HG03045 (cell line): ENCODE measurements at regions not wholly inside any gene's neighbourhood (a gene's known extent, or its start where the extent isn't known, plus 50 kb on each side); places are given as distances from the start of the nearest gene placed in this dataset.

ENCODE experiments used
- ATAC-seq: cut with Tn5 transposase; IDR thresholded peaks from one replicate; pipeline ENCODE4 v1.9.1; 2021; ENCODE audit warnings: mild to moderate bottlenecking, moderate library complexity; ENCODE audit not compliant: unreplicated experiment

- ATAC-seq: no peak
Observed at GRCh38 chr10:78898341-78899097, 170.2 kb upstream of the ZMIZ1 start.

- no peak for ATAC-seq
Observed at GRCh38 chr10:78899098-78899754, 169.5 kb upstream of the ZMIZ1 start.

DNA sequence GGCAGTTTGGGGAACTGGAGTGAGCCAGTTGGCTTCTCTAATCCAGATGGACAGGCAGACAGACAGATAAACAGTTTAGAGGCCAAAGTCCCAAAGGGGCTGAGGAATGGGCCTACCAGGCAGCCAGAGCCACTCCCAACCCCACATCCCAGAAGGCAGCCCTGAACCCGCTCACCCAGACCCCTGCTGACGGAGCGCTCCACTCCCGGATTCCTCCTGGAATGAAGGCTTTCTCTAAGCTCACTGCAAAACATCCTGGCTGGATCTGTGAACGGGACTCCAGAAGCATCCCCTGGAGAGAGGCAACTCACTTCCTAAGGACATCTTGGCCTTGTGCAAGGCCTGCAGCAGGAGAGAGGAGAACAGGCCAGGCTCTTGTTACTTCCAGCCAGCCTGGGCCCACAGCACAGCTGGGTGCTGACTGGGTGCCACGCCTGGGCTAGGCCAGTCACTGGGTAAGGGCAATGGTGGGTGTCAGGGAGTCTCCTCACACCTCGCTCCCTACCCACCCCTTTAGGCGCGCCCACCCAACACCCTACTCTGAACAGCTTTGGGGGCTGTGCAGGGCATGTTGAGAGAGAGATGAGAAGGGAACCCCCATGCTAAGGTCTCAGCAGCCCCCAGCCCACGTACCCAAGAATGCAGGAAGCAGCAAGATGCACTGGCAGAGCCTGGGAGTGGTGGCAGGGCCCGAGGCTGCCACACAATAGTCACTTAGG, 168.6 kb upstream of the ZMIZ1 start:
- no peak for ATAC-seq

- ATAC-seq: no peak
Observed at GRCh38 chr10:78900715-78901430, 167.9 kb upstream of the ZMIZ1 start.

DNA sequence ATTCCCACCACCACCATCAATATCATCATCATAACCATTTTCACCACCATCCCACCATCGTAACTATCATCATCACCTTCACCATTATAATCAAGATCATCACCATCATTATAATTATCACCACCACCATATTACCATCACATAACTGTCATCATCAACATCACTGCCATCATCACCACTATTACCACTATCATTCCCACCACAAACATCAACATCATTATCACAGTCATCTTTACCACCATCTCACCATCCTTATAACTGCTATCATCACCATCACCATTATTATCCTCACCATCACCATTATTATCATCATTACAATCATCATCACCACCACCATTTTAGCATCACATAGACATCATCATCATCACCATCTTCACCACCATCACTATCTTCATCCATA, 167.1 kb upstream of the ZMIZ1 start:
- ATAC-seq: no peak

DNA sequence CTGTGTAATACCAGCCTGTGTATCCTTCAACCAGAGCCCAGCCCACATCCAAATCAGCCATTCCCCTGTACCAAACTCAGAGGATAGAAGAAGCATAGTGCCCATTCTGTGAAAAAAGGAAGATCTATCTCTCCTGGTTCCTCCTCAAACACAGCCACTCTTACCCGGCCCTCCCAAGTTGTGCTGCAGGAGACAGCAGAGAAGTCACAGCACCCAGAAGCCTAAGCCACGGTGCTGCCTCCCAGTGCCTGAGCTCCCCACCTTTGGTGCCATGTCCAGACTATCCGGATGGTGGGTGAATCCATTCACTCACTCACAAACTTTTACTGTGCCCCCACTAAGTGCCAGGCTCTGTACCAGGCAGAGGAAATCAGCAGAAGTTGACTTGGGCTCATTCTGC, 166.0 kb upstream of the ZMIZ1 start:
- no peak for ATAC-seq

DNA sequence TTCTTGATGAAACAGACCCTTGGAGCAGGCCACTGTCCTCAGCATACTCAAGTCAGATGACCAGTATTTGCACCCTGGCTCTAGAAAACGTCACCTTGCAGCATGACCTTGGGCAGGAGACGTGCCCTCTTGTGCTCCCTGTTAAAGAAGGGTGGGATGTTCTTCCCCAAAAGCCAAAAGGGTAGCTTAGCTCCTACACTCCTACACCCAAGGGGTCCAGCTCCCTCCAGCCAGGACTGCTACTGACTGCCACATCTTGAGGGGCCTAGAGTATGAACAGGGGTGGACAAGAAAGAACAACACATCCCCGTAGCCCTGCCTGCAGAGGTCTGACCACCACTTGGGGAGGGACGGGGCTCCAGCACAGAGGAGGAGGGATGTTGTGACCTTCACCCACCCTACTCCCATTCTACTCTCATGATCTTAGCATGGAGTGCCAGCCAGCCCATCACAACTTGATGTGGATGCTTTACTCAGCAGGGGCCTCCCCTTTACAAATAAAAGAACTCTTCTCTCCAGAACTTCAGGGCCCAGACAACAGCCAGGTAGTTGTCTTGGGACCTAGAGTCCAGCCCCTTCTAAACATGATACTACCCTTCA, 165.3 kb upstream of the ZMIZ1 start:
- no peak for ATAC-seq

DNA sequence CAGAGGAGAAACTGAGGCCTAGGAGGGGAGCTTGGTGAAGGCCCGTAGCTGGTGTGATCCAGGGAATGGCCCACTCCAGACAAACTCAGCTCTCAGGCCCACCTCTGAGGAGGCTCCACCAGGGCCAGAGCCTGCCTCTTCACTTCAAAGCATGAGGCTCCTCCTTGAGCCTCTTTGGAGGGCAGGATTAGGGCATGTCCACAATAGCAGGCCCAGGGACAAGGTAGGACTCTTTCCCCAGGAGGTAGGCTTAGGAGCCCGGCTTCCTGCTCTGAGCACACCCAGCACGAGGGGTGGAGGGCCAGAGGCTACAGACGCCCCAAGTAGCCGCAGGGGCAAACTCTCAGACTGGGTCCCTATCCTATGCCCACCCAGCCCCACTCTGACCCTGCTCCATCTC, 164.6 kb upstream of the ZMIZ1 start:
- ATAC-seq: no peak

- ATAC-seq: no peak
Observed at GRCh38 chr10:78905015-78905956, 163.5 kb upstream of the ZMIZ1 start.

DNA sequence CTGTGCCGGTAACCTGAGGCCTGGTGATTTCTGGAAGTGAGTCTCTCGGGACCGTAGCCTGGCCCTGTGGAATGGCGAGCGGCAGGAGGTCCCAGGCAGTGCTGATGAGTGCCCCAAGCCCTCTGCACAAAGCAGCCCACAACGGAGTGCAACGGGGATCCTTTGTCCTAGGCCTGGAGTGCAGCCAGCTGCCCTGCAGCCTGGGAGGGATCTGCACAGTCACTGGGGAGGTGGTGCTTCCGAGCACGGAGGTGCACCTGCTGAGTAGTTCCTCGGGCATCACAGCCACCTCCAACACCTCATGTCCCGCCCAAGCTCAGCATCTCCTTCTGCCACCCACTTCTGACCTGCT, 162.8 kb upstream of the ZMIZ1 start:
- ATAC-seq: no peak

DNA sequence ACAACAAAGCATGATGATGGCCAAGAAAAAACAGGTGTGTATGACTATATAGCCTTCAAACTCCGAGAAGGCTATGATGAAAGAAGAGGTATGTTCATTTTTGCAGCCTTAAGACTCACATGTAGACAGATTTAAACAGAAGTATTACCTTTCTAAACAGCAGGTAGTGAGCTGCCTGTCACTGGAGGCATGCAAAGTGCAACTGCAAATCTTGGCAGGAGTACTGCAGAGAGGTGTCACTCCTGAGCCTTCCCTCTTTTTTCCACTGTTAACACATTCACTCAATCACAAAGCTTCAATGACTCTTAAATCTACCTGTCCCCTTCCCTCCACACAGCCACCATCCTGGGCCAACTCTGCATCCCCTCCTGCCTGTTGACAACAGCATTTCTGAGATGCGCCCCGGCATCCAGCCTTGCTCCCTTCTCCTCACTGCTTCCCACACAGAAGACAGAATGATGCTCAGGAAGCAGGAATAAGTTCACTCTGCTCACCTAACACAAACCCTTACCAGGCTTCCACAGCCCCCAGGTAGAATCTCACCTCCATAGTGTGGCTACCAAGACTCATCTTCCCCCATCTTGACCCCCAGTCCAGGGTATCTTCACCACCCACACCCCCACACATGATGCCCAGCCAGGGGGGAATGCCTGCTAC, 161.9 kb upstream of the ZMIZ1 start:
- no peak for ATAC-seq

DNA sequence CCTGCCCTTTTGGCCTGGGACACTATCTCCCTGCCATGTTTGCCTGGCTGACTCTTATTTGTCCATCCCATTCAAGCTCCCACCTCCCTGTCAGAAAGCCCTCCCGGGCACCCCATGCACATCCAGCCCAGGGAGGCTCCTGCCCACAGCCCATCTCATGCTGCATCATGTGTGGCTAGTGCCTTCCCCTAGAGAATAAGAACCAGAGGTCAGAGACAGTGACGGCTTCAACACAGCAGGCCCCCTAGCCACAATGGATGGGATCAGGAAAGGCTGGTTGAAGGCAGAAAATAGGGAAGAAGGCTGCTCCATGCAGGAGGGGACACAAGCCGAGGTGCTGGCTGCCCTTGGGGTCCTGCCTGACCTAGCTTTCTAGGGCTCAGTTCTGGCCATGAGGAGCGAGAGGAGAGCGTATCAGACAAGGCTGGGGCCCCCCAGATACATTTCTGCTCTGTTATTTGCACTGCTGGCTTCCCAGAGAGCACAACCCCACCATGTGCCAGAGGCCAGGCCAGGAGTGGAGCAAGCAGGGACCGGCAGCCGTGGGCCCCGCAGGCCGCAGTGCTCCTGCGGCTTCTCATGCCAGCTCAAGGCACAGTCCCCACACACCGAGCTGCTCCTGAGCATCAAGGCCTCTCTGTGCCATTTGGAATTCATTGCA, 161.1 kb upstream of the ZMIZ1 start:
- ATAC-seq: no peak

DNA sequence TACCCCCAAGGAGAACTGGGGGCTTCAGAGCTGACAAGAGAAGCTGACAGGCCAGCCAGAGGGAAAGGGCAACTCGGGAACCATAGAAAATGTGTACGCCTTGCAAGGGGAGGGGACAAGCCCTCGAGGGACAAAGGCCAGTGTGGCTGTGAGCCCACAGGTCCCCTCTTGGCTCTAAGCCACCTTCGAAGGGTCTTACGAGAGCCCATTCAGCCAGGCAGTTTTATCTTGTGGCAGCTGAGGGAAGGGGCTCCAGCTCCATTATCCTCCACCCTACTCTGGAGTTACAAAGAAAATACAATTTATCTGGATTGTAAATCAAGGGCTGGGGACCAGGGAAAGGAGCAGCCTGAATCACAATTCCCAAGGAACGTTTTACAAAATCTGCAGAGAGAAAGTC, 159.5 kb upstream of the ZMIZ1 start:
- ATAC-seq: no peak

- ATAC-seq: no peak
Observed at GRCh38 chr10:78910021-78910420, 158.7 kb upstream of the ZMIZ1 start.

- no peak for ATAC-seq
Observed at GRCh38 chr10:78910476-78910875, 158.3 kb upstream of the ZMIZ1 start.

- no peak for ATAC-seq
Observed at GRCh38 chr10:78910886-78911285, 157.9 kb upstream of the ZMIZ1 start.

- ATAC-seq: no peak
Observed at GRCh38 chr10:78911533-78912340, 157.0 kb upstream of the ZMIZ1 start.
